NCI-H2029 treated with DMSO at 0.1 percent for 48 hours (cell line): ENCODE measurements at regions not wholly inside any gene's neighbourhood (a gene's known extent, or its start where the extent isn't known, plus 50 kb on each side); places are given as distances from the start of the nearest gene placed in this dataset.

Source experiments
- DNase-seq: peaks from one replicate; lab custom pipeline; 2025; lab: John Stamatoyannopoulos, UW

- no peak for DNase-seq
Measured at GRCh38 chr4:160831165-160831922, 1332.5 kb downstream of the FSTL5 start.

GRCh38 chr4:160835789-160836188 is 1328.0 kb downstream of the FSTL5 start:
- DNase-seq: peak; percentile 55

GRCh38 chr4:160836431-160836830 is 1327.4 kb downstream of the FSTL5 start:
- no peak for DNase-seq

GRCh38 chr4:160846121-160846520 is 1317.7 kb downstream of the FSTL5 start:
- DNase-seq: no peak

- DNase-seq: no peak
Measured at GRCh38 chr4:160847228-160847627, 1316.6 kb downstream of the FSTL5 start.

- DNase-seq: no peak
Measured at GRCh38 chr4:160848489-160848888, 1315.3 kb downstream of the FSTL5 start.

GRCh38 chr4:160848901-160849760 is 1314.7 kb downstream of the FSTL5 start:
- DNase-seq: no peak

GRCh38 chr4:160864253-160864652 is 1299.5 kb downstream of the FSTL5 start:
- no peak for DNase-seq

GRCh38 chr4:160869899-160870298 is 1293.9 kb downstream of the FSTL5 start:
- DNase-seq: no peak

GRCh38 chr4:160872491-160872890 is 1291.3 kb downstream of the FSTL5 start:
- DNase-seq: no peak

- no peak for DNase-seq
Measured at GRCh38 chr4:160877087-160877790, 1286.6 kb downstream of the FSTL5 start.

- DNase-seq: no peak
Measured at GRCh38 chr4:160880180-160880579, 1283.6 kb downstream of the FSTL5 start.

- DNase-seq: no peak
Measured at GRCh38 chr4:160887668-160888067, 1276.1 kb downstream of the FSTL5 start.

- no peak for DNase-seq
Measured at GRCh38 chr4:160894128-160894527, 1269.7 kb downstream of the FSTL5 start.

- DNase-seq: no peak
Measured at GRCh38 chr4:160894809-160895208, 1269.0 kb downstream of the FSTL5 start.

- DNase-seq: no peak
Measured at GRCh38 chr4:160927311-160927710, 1236.5 kb downstream of the FSTL5 start.

GRCh38 chr4:160928482-160928881 is 1235.3 kb downstream of the FSTL5 start:
- DNase-seq: no peak

GRCh38 chr4:160947653-160948052 is 1216.1 kb downstream of the FSTL5 start:
- no peak for DNase-seq

GRCh38 chr4:160956875-160957274 is 1206.9 kb downstream of the FSTL5 start:
- no peak for DNase-seq

GRCh38 chr4:160969925-160970324 is 1193.9 kb downstream of the FSTL5 start:
- DNase-seq: no peak

- DNase-seq: no peak
Measured at GRCh38 chr4:160980091-160980490, 1183.7 kb downstream of the FSTL5 start.

- no peak for DNase-seq
Measured at GRCh38 chr4:160981083-160981482, 1182.7 kb downstream of the FSTL5 start.

GRCh38 chr4:160983035-160983434 is 1180.8 kb downstream of the FSTL5 start:
- no peak for DNase-seq
